Fibroblast of mammary gland (primary cell): ENCODE measurements at regions not wholly inside any gene's neighbourhood (a gene's known extent, or its start where the extent isn't known, plus 50 kb on each side); places are given as distances from the start of the nearest gene placed in this dataset.

Experiments used
- DNase-seq: peaks from one replicate; pipeline ENCODE4 v3.0.0-alpha.2; 2010; ENCODE audit warnings: low read depth
- H3K4me3 ChIP-seq: 2 replicates; pipeline ENCODE4 v1.5.1; 2011; ENCODE audit warnings: low read depth, mild to moderate bottlenecking, low read length, moderate library complexity; ENCODE audit not compliant: control insufficient read depth
- TF ChIP-seq, protein P1 (sequence below): conservative IDR thresholded peaks from 2 replicates; pipeline ENCODE4 v1.5.1; 2011; ENCODE audit warnings: low read depth, low read length, inconsistent platforms; ENCODE audit not compliant: control insufficient read depth, insufficient read depth

GRCh38 chr10:43006490-43006889 lies 70.4 kb upstream of the RET start:
- H3K4me3 ChIP-seq: no peak overlapping the region
- no peak for DNase-seq
- TF ChIP-seq, protein P1, sequence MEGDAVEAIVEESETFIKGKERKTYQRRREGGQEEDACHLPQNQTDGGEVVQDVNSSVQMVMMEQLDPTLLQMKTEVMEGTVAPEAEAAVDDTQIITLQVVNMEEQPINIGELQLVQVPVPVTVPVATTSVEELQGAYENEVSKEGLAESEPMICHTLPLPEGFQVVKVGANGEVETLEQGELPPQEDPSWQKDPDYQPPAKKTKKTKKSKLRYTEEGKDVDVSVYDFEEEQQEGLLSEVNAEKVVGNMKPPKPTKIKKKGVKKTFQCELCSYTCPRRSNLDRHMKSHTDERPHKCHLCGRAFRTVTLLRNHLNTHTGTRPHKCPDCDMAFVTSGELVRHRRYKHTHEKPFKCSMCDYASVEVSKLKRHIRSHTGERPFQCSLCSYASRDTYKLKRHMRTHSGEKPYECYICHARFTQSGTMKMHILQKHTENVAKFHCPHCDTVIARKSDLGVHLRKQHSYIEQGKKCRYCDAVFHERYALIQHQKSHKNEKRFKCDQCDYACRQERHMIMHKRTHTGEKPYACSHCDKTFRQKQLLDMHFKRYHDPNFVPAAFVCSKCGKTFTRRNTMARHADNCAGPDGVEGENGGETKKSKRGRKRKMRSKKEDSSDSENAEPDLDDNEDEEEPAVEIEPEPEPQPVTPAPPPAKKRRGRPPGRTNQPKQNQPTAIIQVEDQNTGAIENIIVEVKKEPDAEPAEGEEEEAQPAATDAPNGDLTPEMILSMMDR: no peak

DNA sequence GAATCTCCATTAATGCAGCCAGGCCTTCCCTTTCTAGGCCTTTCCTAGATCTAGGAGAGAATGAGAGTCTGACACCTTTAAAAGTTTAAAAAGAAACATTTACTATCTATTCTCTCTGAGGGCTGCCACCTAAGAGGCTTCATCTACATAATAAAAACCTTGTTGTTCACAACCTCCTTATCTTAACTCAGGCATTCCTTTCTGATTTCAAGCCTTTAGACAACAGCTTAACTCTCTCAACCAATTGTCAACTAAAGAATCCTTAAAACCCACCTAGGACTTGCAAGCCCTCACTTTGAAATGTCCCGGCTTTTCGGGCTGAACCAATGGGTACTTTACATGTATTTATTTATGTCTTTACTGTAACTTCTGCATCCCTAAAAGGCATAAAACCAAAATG lies 64.3 kb upstream of the RET start:
- no peak for DNase-seq
- no peak overlapping the region for H3K4me3 ChIP-seq
- TF ChIP-seq, protein P1: no peak

DNA sequence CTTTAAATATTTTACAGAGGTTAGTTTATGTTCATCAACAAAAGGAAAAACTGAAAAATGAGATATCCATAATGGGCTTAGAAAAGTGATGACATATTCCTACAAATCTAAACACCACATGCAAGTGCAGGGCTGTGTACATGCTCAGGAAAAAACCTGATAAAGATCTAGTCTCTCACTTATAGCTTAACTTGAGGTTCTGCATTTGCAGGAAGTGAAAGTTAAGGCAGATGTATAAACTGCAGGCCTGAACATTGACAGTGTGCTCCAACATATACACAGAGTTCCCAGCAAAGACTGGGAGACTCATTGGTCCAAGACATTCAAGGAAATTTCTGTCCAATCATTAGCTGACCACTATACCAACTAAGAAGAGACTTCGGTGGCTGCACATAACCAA lies 63.8 kb upstream of the RET start:
- no peak for DNase-seq
- TF ChIP-seq, protein P1: no peak

GRCh38 chr10:43024524-43024923 lies 52.3 kb upstream of the RET start:
- no peak for DNase-seq
- TF ChIP-seq, protein P1: no peak
- no peak overlapping the region for H3K4me3 ChIP-seq

More for the DNA sequence above, 63.8 kb upstream of the RET start:
- H3K4me3 ChIP-seq: no peak overlapping the region

DNA sequence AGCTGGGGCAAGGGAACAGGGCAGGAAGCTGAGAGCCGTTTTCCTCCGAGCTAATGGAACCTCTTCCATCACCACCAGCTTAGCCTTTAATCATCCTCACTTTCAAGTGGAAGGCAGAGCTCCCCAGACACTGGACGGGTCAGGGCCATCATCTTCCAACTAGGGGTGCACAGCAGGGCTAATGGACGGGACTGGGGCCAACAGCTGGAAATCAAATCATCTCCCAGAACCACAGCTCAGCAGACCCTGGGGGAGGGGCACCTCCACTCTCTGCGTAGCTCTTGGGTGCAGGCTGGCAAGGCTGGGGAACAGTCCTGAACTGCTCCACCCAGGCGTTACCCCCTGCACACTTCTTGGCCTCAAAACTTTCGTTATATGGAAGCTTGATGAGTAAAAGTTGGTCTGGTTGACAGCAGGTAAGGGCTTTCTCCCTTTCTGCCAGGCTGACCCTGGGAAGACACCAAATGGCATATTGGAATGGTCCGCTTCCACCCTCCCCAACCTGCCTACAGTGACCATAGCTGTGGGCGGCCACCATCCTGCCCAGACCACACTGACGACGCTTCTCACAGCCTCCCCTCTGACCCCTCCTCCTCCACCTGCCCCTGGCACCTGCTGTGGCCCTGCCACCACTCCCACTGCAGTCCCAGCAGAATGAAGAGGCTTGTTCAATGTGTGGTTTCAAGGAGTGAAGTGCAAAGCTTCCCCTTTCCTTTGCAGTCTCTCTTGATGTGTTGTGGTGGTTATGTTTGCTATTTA lies 51.7 kb upstream of the RET start:
- TF ChIP-seq, protein P1: no peak
- no peak overlapping the region for H3K4me3 ChIP-seq
- DNase-seq: no peak

- no peak overlapping the region for H3K4me3 ChIP-seq
- DNase-seq: no peak
- TF ChIP-seq, protein P1: no peak
Observed at GRCh38 chr10:43026039-43026973, 50.6 kb upstream of the RET start.
